NT2/D1 (cell line): ENCODE measurements at regions not wholly inside any gene's neighbourhood (a gene's known extent, or its start where the extent isn't known, plus 50 kb on each side); places are given as distances from the start of the nearest gene placed in this dataset.

ENCODE experiments used
- YY1 ChIP-seq: IDR thresholded peaks from 2 replicates; pipeline ENCODE4 v1.6.1; 2011; ENCODE audit not compliant: insufficient read length, insufficient read depth
- ZNF274 ChIP-seq: IDR thresholded peaks from 2 replicates; pipeline ENCODE4 v1.6.1; 2011; ENCODE audit warnings: mild to moderate bottlenecking, low read depth, low read length

DNA sequence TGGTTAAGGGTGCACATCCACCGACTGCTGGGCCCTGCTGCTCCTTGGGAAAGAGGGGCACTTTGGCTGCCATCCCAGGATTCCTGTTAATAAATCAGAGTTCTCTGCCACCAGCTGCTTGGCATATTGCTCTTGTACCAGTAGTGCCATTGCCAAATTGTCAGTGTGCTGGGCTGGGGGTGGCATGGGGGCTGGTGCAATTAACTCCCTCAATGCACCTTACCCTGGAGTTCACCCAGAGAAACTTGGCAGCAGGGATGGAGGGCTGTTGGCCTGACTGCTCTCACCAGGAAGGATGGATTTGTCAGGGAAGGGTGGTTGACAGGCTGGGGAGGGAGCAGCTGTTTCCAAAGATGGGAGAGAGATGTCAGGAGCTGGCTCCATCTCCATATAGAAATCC is 94.6 kb upstream of the SKOR2 start:
- TF ChIP-seq ZNF274 (no peak), YY1 (no peak)
